ENCODE measurements at regions not wholly inside any gene's neighbourhood (a gene's known extent, or its start where the extent isn't known, plus 50 kb on each side); places are given as distances from the start of the nearest gene placed in this dataset.

GRCh38 chr10:123480845-123481244 is 185.3 kb upstream of the GPR26 start:
- DNase-seq (ENCODE audit: low read depth in 4 of 4, low spot score in 3 of 4), result no peak

- DNase-seq (ENCODE audit: low read depth in 4 of 4, low spot score in 3 of 4), result no peak
Measured at GRCh38 chr10:123484722-123485121, 181.4 kb upstream of the GPR26 start.

- no peak for DNase-seq (ENCODE audit: low read depth in 4 of 4, low spot score in 3 of 4)
Measured at GRCh38 chr10:123485341-123485960, 180.7 kb upstream of the GPR26 start.

- no peak for DNase-seq (ENCODE audit: low read depth in 4 of 4, low spot score in 3 of 4)
Measured at GRCh38 chr10:123488436-123488835, 177.7 kb upstream of the GPR26 start.

GRCh38 chr10:123491364-123491763 is 174.8 kb upstream of the GPR26 start:
- DNase-seq (ENCODE audit: low read depth in 4 of 4, low spot score in 3 of 4), result no peak

GRCh38 chr10:123492016-123492415 is 174.1 kb upstream of the GPR26 start:
- no peak for DNase-seq (ENCODE audit: low read depth in 4 of 4, low spot score in 3 of 4)

- DNase-seq (ENCODE audit: low read depth in 4 of 4, low spot score in 3 of 4), result no peak
Measured at GRCh38 chr10:123494301-123494808, 171.8 kb upstream of the GPR26 start.

- no peak for DNase-seq (ENCODE audit: low read depth in 4 of 4, low spot score in 3 of 4)
Measured at GRCh38 chr10:123496375-123496774, 169.8 kb upstream of the GPR26 start.

GRCh38 chr10:123496996-123497660 is 169.0 kb upstream of the GPR26 start:
- DNase-seq (ENCODE audit: low read depth in 4 of 4, low spot score in 3 of 4), result no peak

GRCh38 chr10:123500110-123500509 is 166.0 kb upstream of the GPR26 start:
- no peak for DNase-seq (ENCODE audit: low read depth in 4 of 4, low spot score in 3 of 4)

- DNase-seq (ENCODE audit: low read depth in 4 of 4, low spot score in 3 of 4), result no peak
Measured at GRCh38 chr10:123501148-123501547, 165.0 kb upstream of the GPR26 start.

- no peak for DNase-seq (ENCODE audit: low read depth in 4 of 4, low spot score in 3 of 4)
Measured at GRCh38 chr10:123502983-123503382, 163.2 kb upstream of the GPR26 start.

GRCh38 chr10:123506455-123506854 is 159.7 kb upstream of the GPR26 start:
- no peak for DNase-seq (ENCODE audit: low read depth in 4 of 4, low spot score in 3 of 4)

- DNase-seq (ENCODE audit: low read depth in 4 of 4, low spot score in 3 of 4), result no peak
Measured at GRCh38 chr10:123507298-123507697, 158.9 kb upstream of the GPR26 start.

GRCh38 chr10:123509338-123509737 is 156.8 kb upstream of the GPR26 start:
- no peak for DNase-seq (ENCODE audit: low read depth in 4 of 4, low spot score in 3 of 4)

GRCh38 chr10:123512901-123513775 is 153.0 kb upstream of the GPR26 start:
- no peak for DNase-seq (ENCODE audit: low read depth in 4 of 4, low spot score in 3 of 4)

GRCh38 chr10:123513870-123514269 is 152.3 kb upstream of the GPR26 start:
- no peak for DNase-seq (ENCODE audit: low read depth in 4 of 4, low spot score in 3 of 4)

- DNase-seq (ENCODE audit: low read depth in 4 of 4, low spot score in 3 of 4), result no peak
Measured at GRCh38 chr10:123514996-123515395, 151.2 kb upstream of the GPR26 start.

- DNase-seq (ENCODE audit: low read depth in 4 of 4, low spot score in 3 of 4), result no peak
Measured at GRCh38 chr10:123515661-123516060, 150.5 kb upstream of the GPR26 start.

- no peak for DNase-seq (ENCODE audit: low read depth in 4 of 4, low spot score in 3 of 4)
Measured at GRCh38 chr10:123516291-123516690, 149.9 kb upstream of the GPR26 start.

GRCh38 chr10:123517426-123517825 is 148.7 kb upstream of the GPR26 start:
- no peak for DNase-seq (ENCODE audit: low read depth in 4 of 4, low spot score in 3 of 4)

All from right renal pelvis (tissue), 4 donors.